Ishikawa (cell line): ENCODE measurements at regions not wholly inside any gene's neighbourhood (a gene's known extent, or its start where the extent isn't known, plus 50 kb on each side); places are given as distances from the start of the nearest gene placed in this dataset.

Source experiments
- CEBPB ChIP-seq: IDR thresholded peaks from 2 replicates; pipeline ENCODE4 v1.6.1; 2012
- CREB1 ChIP-seq: IDR thresholded peaks from 2 replicates; pipeline ENCODE4 v1.6.1; 2012; ENCODE audit warnings: low read depth
- EGR1 ChIP-seq: IDR thresholded peaks from 2 replicates; pipeline ENCODE4 v1.6.1; 2012
- EP300 ChIP-seq: IDR thresholded peaks from 2 replicates; pipeline ENCODE4 v1.6.1; 2012; ENCODE audit warnings: borderline replicate concordance
- FOXM1 ChIP-seq: IDR thresholded peaks from 2 replicates; pipeline ENCODE4 v1.6.1; 2012; ENCODE audit warnings: low read depth, borderline replicate concordance
- NFIC ChIP-seq: IDR thresholded peaks from 2 replicates; pipeline ENCODE4 v1.6.1; 2012
- RAD21 ChIP-seq: IDR thresholded peaks from 2 replicates; pipeline ENCODE4 v1.6.1; 2012; ENCODE audit warnings: low read depth
- TAF1 ChIP-seq: IDR thresholded peaks from 2 replicates; pipeline ENCODE4 v1.6.1; 2012; ENCODE audit warnings: low read depth, mild to moderate bottlenecking
- TCF12 ChIP-seq: IDR thresholded peaks from 2 replicates; pipeline ENCODE4 v1.6.1; 2012; ENCODE audit warnings: low read depth
- TEAD4 ChIP-seq: IDR thresholded peaks from 2 replicates; pipeline ENCODE4 v1.6.1; 2012
- YY1 ChIP-seq: IDR thresholded peaks from 2 replicates; pipeline ENCODE4 v1.6.1; 2012; ENCODE audit warnings: low read depth
- ZBTB7A ChIP-seq: IDR thresholded peaks from 2 replicates; pipeline ENCODE4 v1.6.1; 2012; ENCODE audit warnings: low read depth
- TF ChIP-seq, protein P1 (sequence below): IDR thresholded peaks from 2 replicates; pipeline ENCODE4 v1.6.1; 2012; ENCODE audit warnings: low read depth, mild to moderate bottlenecking
- TF ChIP-seq, protein P2 (sequence below): IDR thresholded peaks from 2 replicates; pipeline ENCODE4 v1.6.1; 2012
- TF ChIP-seq, protein P3 (sequence below): IDR thresholded peaks from 2 replicates; pipeline ENCODE4 v1.6.1; 2012

DNA sequence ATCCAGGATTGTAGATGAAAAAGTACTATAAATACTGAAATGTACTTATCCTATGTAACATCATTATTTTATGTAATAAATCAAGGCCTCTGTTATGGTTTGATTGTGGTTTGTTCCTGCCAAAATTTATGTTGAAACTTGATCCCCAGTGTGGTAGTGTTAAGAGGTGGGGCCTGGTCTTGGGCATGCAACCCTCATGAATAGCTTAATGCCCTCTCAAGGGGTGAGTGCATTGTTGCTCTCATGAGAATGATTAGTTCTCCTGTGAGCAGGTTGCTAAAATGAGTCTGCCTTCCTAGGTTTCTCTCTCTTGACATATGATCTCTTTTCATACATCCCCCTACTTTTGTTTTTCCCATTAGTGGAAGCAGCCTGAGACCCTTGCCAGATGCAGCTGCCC is 915.4 kb downstream of the TSN start:
- TF ChIP-seq YY1, result no peak
- TF ChIP-seq TAF1, result no peak
- TF ChIP-seq NFIC, result no peak
- TF ChIP-seq RAD21, result no peak
- TF ChIP-seq CREB1, result no peak
- TF ChIP-seq, protein P1, sequence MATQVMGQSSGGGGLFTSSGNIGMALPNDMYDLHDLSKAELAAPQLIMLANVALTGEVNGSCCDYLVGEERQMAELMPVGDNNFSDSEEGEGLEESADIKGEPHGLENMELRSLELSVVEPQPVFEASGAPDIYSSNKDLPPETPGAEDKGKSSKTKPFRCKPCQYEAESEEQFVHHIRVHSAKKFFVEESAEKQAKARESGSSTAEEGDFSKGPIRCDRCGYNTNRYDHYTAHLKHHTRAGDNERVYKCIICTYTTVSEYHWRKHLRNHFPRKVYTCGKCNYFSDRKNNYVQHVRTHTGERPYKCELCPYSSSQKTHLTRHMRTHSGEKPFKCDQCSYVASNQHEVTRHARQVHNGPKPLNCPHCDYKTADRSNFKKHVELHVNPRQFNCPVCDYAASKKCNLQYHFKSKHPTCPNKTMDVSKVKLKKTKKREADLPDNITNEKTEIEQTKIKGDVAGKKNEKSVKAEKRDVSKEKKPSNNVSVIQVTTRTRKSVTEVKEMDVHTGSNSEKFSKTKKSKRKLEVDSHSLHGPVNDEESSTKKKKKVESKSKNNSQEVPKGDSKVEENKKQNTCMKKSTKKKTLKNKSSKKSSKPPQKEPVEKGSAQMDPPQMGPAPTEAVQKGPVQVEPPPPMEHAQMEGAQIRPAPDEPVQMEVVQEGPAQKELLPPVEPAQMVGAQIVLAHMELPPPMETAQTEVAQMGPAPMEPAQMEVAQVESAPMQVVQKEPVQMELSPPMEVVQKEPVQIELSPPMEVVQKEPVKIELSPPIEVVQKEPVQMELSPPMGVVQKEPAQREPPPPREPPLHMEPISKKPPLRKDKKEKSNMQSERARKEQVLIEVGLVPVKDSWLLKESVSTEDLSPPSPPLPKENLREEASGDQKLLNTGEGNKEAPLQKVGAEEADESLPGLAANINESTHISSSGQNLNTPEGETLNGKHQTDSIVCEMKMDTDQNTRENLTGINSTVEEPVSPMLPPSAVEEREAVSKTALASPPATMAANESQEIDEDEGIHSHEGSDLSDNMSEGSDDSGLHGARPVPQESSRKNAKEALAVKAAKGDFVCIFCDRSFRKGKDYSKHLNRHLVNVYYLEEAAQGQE, result no peak
- TF ChIP-seq, protein P2, sequence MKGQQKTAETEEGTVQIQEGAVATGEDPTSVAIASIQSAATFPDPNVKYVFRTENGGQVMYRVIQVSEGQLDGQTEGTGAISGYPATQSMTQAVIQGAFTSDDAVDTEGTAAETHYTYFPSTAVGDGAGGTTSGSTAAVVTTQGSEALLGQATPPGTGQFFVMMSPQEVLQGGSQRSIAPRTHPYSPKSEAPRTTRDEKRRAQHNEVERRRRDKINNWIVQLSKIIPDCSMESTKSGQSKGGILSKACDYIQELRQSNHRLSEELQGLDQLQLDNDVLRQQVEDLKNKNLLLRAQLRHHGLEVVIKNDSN, result no peak
- TF ChIP-seq TEAD4, result no peak
- TF ChIP-seq TCF12, result no peak
- TF ChIP-seq ZBTB7A, result no peak
- no peak for TF ChIP-seq FOXM1
- TF ChIP-seq EGR1, result no peak
- TF ChIP-seq CEBPB, result no peak
- TF ChIP-seq, protein P3, sequence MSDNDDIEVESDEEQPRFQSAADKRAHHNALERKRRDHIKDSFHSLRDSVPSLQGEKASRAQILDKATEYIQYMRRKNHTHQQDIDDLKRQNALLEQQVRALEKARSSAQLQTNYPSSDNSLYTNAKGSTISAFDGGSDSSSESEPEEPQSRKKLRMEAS, result no peak
- no peak for TF ChIP-seq EP300

DNA sequence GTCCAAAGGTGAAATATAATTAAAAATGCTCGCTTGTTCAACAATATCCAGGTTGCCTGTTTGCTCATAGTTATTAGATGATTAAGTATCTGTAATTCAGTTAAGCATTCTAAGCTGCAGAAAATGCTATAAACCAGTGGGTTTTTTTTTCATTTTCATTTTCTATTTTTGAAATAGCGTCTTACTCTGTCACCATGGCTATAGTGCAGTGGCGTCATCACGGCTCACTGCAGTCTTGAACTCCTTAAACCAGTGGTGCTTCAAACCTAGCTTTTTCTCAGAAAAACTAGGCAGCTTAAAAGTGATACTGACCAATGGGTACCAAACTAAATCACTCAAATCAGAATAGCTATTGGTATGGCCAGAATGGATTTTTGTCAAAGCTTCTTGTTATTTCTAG is 925.2 kb downstream of the TSN start:
- TF ChIP-seq EP300, result no peak
- TF ChIP-seq, protein P3, result no peak
- TF ChIP-seq TEAD4, result no peak
- no peak for TF ChIP-seq ZBTB7A
- TF ChIP-seq TAF1, result no peak
- no peak for TF ChIP-seq CREB1
- TF ChIP-seq, protein P2, result no peak
- no peak for TF ChIP-seq RAD21
- no peak for TF ChIP-seq CEBPB
- no peak for TF ChIP-seq YY1
- TF ChIP-seq, protein P1, result no peak
- no peak for TF ChIP-seq EGR1
- TF ChIP-seq NFIC, result no peak

DNA sequence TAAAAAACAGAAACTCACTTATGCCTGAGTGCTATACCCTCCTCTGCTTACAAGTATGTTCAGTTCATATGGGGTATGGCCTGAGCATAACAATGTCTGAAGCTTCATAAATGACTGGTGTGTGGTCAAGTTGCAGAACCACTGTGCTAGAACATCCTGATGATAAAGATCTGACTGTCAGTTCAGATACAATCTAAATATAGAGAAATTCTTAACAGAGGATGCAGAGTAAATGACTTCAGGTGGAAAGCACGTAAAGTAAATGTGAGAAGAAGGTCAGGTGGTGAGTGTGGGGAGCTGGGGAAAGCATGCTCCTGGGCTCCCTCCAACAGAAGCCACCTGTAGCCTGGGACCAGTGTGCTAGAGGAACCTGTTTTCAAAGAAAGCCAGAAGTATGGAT is 926.2 kb downstream of the TSN start:
- TF ChIP-seq CREB1, result no peak
- no peak for TF ChIP-seq TAF1
- TF ChIP-seq TEAD4, result no peak
- no peak for TF ChIP-seq YY1
- TF ChIP-seq RAD21, result no peak

DNA sequence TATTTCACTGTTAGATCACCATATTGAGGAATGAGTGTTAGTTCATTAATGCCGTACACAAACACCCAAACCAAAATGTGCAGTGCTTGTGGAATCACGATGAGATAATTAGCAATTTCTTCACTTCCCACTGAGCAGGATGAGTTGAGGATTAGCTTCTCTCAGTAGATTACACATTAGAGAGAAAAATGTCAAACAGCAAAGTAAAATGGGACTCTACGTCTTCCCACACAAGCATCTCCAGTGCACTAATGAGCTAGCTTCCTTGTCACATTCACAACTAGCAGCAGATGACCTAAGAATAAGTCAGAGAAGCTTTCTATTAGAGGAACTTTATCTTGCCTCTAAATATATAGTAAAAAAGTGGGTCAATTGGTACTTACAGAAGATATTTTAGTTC is 926.9 kb downstream of the TSN start:
- TF ChIP-seq, protein P2, result no peak
- TF ChIP-seq ZBTB7A (no peak), EP300 (no peak), YY1 (no peak), FOXM1 (no peak), EGR1 (no peak), RAD21 (no peak), TAF1 (no peak), CEBPB (no peak), TEAD4 (no peak), TCF12 (no peak)
- TF ChIP-seq, protein P3, result no peak

DNA sequence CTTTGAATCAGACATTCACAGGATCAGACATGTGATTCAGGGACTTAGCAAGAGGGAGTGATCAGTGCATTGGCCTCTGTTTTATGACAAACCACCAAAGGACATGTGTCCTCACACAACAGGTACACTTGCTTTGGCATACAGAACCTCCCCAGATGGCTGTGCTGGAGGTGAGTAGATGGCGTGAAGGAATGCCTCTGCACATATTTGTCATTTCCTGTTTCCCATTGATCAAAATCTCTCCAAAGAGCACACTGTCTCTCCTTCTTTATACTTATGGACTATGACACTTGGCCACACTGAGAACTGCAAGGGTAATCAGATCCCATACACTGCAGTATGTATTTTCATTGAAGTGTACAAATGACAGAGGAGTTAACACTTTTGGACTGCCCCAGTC is 927.6 kb downstream of the TSN start:
- TF ChIP-seq CREB1, result no peak
- TF ChIP-seq NFIC, result no peak
- TF ChIP-seq EGR1, result no peak
- TF ChIP-seq TCF12, result no peak
- TF ChIP-seq, protein P3, result no peak
- TF ChIP-seq FOXM1, result no peak
- TF ChIP-seq TEAD4, result no peak
- TF ChIP-seq, protein P2, result no peak
- no peak for TF ChIP-seq EP300
- TF ChIP-seq TAF1, result no peak
- TF ChIP-seq CEBPB, result no peak
- no peak for TF ChIP-seq YY1
- TF ChIP-seq RAD21, result no peak
- TF ChIP-seq ZBTB7A, result no peak
- TF ChIP-seq, protein P1, result no peak
